ENCODE measurements at regions not wholly inside any gene's neighbourhood (a gene's known extent, or its start where the extent isn't known, plus 50 kb on each side); places are given as distances from the start of the nearest gene placed in this dataset.

- no peak for TF ChIP-seq POLR2A (IDR thresholded peaks at IDR 0.05)
- no peak for TF ChIP-seq CTCF (IDR thresholded peaks at IDR 0.05)
Measured at GRCh38 chr9:29230931-29231330, 1657.7 kb upstream of the C9orf72 start.

All from prostate gland (tissue), 2 donors.